LNCaP clone FGC (cell line): ENCODE measurements at regions not wholly inside any gene's neighbourhood (a gene's known extent, or its start where the extent isn't known, plus 50 kb on each side); places are given as distances from the start of the nearest gene placed in this dataset.

Experiments
- DNase-seq: peaks from one replicate; pipeline ENCODE4 v3.0.0-alpha.2; 2011; ENCODE audit warnings: low read depth
- H3K4me3 ChIP-seq: 2 replicates; pipeline ENCODE4 v1.5.1; 2011; ENCODE audit warnings: mild to moderate bottlenecking, low read depth, low read length, control low read depth
- TF ChIP-seq, protein P1 (sequence below): IDR thresholded peaks from 2 replicates; pipeline ENCODE4 v1.5.1; 2012; ENCODE audit warnings: mild to moderate bottlenecking; ENCODE audit not compliant: control insufficient read depth, insufficient read depth; ENCODE audit errors: extremely low read depth

DNA sequence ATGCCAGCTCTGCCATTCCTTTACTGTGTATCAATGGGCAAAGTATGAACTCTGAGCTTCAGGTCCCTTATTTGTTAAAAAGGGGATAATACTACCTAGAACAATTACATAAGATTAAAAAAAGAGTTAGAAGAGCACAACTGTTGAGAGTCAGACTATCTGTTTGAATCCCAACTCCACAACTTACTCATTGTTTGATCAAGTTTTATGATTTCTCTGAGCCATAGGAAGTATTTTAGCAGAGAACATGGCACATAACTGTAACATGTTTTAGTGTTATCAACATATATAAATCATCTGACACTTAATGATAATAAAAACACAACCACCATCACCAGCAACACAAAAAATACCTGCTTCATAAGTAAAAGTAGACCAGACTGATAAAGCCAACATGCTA, 421.3 kb downstream of the ZFHX3 start:
- no peak overlapping the region for H3K4me3 ChIP-seq
- TF ChIP-seq, protein P1, sequence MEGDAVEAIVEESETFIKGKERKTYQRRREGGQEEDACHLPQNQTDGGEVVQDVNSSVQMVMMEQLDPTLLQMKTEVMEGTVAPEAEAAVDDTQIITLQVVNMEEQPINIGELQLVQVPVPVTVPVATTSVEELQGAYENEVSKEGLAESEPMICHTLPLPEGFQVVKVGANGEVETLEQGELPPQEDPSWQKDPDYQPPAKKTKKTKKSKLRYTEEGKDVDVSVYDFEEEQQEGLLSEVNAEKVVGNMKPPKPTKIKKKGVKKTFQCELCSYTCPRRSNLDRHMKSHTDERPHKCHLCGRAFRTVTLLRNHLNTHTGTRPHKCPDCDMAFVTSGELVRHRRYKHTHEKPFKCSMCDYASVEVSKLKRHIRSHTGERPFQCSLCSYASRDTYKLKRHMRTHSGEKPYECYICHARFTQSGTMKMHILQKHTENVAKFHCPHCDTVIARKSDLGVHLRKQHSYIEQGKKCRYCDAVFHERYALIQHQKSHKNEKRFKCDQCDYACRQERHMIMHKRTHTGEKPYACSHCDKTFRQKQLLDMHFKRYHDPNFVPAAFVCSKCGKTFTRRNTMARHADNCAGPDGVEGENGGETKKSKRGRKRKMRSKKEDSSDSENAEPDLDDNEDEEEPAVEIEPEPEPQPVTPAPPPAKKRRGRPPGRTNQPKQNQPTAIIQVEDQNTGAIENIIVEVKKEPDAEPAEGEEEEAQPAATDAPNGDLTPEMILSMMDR: no peak
- DNase-seq: no peak

DNA sequence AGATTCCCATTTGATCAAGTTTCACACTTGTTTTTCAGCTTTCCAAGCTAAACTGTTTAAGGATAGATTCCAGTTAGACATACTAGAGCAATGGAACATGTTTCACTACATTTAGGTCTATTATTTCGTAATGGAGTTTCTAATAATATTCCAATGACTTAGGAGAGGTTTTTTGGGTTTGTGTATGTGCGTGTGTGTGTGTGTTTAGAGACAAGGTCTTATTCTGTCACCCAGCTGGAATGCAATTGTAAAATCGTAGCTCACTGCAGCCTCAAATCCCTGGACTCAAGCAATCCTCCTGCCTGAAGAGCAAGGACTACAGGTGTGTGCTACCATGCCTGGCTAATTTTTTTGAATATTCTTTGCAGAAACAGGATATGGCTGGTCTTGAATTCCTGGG, 426.3 kb downstream of the ZFHX3 start:
- TF ChIP-seq, protein P1: no peak
- no peak overlapping the region for H3K4me3 ChIP-seq
- no peak for DNase-seq

DNA sequence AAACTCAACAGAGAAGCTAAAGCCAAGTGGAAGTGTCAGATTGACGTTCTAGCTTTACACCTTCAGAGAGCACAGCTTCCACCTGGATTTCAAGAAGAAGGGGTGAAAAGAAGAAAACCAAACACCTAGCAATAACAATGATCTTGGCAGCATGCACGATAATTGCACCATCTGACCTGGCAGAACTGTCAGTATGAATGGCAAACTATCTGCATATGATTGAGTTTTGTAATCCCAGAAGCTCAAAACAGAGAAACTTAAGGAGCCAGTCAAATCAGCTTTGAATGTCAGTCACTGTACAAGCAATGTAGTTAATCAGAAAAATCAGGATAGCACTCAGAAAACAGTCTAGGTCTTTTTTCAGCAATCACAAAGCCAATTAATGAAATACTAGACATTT, 427.1 kb downstream of the ZFHX3 start:
- no peak overlapping the region for H3K4me3 ChIP-seq
- DNase-seq: no peak
- TF ChIP-seq, protein P1: no peak

DNA sequence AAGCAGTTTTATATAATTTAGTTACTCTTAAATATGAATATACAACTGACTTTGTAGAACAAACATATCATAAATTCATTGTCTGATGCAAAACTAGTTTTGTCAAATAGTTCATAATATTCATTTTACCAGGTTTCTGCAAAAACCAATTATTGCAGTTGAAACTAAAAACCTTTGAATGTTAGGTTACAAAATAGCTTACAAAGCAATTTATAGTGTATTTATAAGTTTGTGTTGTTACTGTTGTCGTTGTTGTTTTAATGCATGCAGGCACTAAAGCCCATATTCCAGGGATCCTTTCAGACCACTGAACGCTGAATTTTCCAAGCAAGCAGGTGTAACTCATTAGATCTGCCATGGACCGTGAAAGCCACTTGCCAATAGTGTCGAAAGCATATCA, 427.6 kb downstream of the ZFHX3 start:
- TF ChIP-seq, protein P1: no peak
- DNase-seq: no peak

DNA sequence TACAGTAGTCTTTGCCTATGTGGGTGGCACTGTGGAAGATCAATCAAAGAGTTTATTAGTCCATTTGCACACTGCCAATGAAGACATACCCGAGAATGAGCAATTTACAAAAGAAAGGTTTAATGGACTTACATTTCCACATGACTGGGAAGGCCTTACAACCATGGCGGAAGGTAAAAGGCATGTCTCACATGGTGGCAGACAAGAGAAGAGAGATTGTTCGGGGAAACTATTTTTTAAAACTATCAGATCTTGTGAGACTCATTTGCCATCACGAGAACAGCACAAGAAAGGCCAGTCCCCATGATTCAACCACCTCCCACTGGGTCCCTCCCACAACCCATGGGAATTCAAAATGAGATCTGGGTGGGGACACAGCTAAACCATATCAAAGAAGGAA, 432.1 kb downstream of the ZFHX3 start:
- TF ChIP-seq, protein P1: no peak
- H3K4me3 ChIP-seq: no peak overlapping the region
- no peak for DNase-seq

More for the DNA sequence above, 427.6 kb downstream of the ZFHX3 start:
- no peak overlapping the region for H3K4me3 ChIP-seq

DNA sequence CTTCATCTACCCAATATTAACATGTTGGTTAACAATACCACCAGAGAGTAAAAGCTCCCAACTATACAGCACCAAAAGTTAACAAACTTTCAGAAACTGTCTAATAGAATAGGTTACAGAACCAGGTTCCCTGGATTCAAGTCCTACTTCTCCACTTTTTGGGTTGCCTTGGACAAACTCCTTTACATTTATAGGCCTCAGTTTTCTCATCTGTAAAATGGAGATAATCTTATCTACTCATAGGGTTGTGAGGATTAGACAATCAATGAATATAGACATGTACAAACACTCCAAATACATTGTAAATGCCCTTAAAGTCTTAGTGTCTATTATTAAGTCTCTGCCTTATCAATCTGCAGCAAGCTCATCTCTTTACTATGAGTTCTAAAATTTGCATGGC, 435.2 kb downstream of the ZFHX3 start:
- TF ChIP-seq, protein P1: no peak
- no peak overlapping the region for H3K4me3 ChIP-seq
- no peak for DNase-seq

DNA sequence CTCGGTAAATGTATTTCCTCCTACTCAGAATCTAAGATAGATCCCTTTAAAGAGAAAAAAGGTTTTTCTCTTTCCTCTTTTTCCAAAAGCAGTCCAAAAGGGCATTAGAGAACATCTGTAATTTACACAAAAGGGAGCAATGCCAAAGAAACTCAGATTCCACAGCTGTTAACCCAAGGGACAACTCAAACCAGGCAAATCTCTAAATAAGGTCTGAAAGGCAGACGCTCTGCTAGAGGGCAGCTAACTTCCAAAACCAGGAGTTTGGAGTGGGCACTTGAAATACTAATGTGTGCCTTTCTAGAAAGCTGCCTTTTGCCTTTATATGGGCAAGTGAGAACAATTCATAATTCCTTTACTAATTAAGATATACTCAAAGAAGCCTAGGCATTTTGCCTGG, 435.7 kb downstream of the ZFHX3 start:
- no peak overlapping the region for H3K4me3 ChIP-seq
- TF ChIP-seq, protein P1: no peak
- DNase-seq: no peak
